GM12878 (cell line): ENCODE measurements at regions not wholly inside any gene's neighbourhood (a gene's known extent, or its start where the extent isn't known, plus 50 kb on each side); places are given as distances from the start of the nearest gene placed in this dataset.

Experiments used
- ATF2 ChIP-seq: IDR thresholded peaks from 2 replicates; pipeline ENCODE4 v1.6.1; 2012; ENCODE audit warnings: low read length, inconsistent platforms
- BRCA1 ChIP-seq: IDR thresholded peaks from 2 replicates; pipeline ENCODE4 v1.6.1; 2011; ENCODE audit warnings: low read depth, low read length, improper control_type of control experiment
- CTCF ChIP-seq, 3 experiments: IDR thresholded peaks in 2 of 3; conservative IDR thresholded peaks in 1 of 3; 2 replicates each; pipeline ENCODE4 v1.5.1; 2011; ENCODE audit warnings: low read depth in 3 of 3, low read length in 3 of 3, mild to moderate bottlenecking in 3 of 3, control low read depth in 2 of 3, moderate library complexity in 2 of 3, inconsistent platforms in 1 of 3, mixed read lengths in 1 of 3; ENCODE audit not compliant: control insufficient read depth in 2 of 3, insufficient read depth in 1 of 3; ENCODE audit errors: extremely low read depth in 1 of 3
- FOXK2 ChIP-seq: fragments of 450-650 bp; IDR thresholded peaks from 2 replicates; pipeline ENCODE4 v1.6.1; 2017; ENCODE audit warnings: mild to moderate bottlenecking, moderate library complexity
- GABPA ChIP-seq: IDR thresholded peaks from 2 replicates; pipeline ENCODE4 v1.6.1; 2014; ENCODE audit warnings: antibody characterized with exemption, low read depth, mild to moderate bottlenecking, inconsistent platforms
- NRF1 ChIP-seq: conservative IDR thresholded peaks from 2 replicates; pipeline ENCODE4 v1.6.1; 2011; ENCODE audit warnings: mild to moderate bottlenecking, low read depth, low read length, improper control_type of control experiment
- POLR2AphosphoS5 ChIP-seq: IDR thresholded peaks from 2 replicates; pipeline ENCODE4 v1.6.1; 2011; ENCODE audit warnings: mild to moderate bottlenecking, low read length, inconsistent platforms
- RCOR1 ChIP-seq: conservative IDR thresholded peaks from 2 replicates; pipeline ENCODE4 v1.6.1; 2012; ENCODE audit warnings: low read depth, low read length, improper control_type of control experiment
- SRF ChIP-seq, 2 experiments: IDR thresholded peaks; 2 replicates each; pipeline ENCODE4 v1.6.1; 2011; ENCODE audit warnings: low read depth in 2 of 2, low read length in 2 of 2, mild to moderate bottlenecking in 1 of 2, moderate library complexity in 1 of 2
- ZBTB11 ChIP-seq: fragments of 450-650 bp; formaldehyde crosslinking; IDR thresholded peaks from 2 replicates; pipeline ENCODE4 v1.5.0; 2022; ENCODE audit warnings: mild to moderate bottlenecking, missing genetic modification characterization
- ZNF207 ChIP-seq: fragments of 450-650 bp; IDR thresholded peaks from 2 replicates; pipeline ENCODE4 v1.6.1; 2014; ENCODE audit warnings: antibody characterized with exemption, mild to moderate bottlenecking, borderline replicate concordance
- ZNF217 ChIP-seq: fragments of 450-650 bp; IDR thresholded peaks from 2 replicates; pipeline ENCODE4 v1.6.1; 2017; ENCODE audit warnings: antibody characterized with exemption, mild to moderate bottlenecking
- ZNF592 ChIP-seq: fragments of 450-650 bp; IDR thresholded peaks from 2 replicates; pipeline ENCODE4 v1.6.1; 2017; ENCODE audit warnings: mild to moderate bottlenecking, moderate library complexity

- TF ChIP-seq CTCF (IDR thresholded peaks at IDR 0.05 in 2 of 3, conservative IDR thresholded peaks at IDR 0.05 in 1 of 3; ENCODE audit: control insufficient read depth in 2 of 3, extremely low read depth in 1 of 3, insufficient read depth in 1 of 3, low read depth in 3 of 3, low read length in 3 of 3) (no peak), GABPA (no peak), ZBTB11 (CRISPR knock-in tag) (no peak), BRCA1 (no peak), RCOR1 (no peak), ZNF592 (no peak), ATF2 (no peak), FOXK2 (no peak), SRF (IDR thresholded peaks at IDR 0.05; ENCODE audit: low read depth in 2 of 2, low read length in 2 of 2) (no peak), NRF1 (no peak), ZNF217 (no peak), POLR2AphosphoS5 (no peak), ZNF207 (no peak)
Measured at GRCh38 chr2:16256601-16257321, 316.4 kb downstream of the MYCN start.
